Uterus (tissue), 3 donors: ENCODE measurements at regions not wholly inside any gene's neighbourhood (a gene's known extent, or its start where the extent isn't known, plus 50 kb on each side); places are given as distances from the start of the nearest gene placed in this dataset.

Experiments used
- DNase-seq, 2 donors: peaks; one replicate each; pipeline ENCODE4 v3.0.0-alpha.2; 2019 to 2020
- H3K27ac ChIP-seq, 2 donors: fragments of 200-600 bp; sonication (generic); 1 replicate in 1 of 2; 2 replicates in 1 of 2; pipeline ENCODE4 v1.5.1; 2016 to 2018
- H3K27me3 ChIP-seq, 2 donors: fragments of 200-600 bp; sonication (generic); one replicate each; pipeline ENCODE4 v1.5.1; 2018 to 2019; ENCODE audit warnings: control low read depth in 1 of 2
- H3K36me3 ChIP-seq, 2 donors: fragments of 200-600 bp; sonication (generic); one replicate each; pipeline ENCODE4 v1.5.1; 2019; ENCODE audit warnings: control low read depth in 1 of 2
- H3K4me1 ChIP-seq, 2 donors: fragments of 200-600 bp; sonication (generic); one replicate each; pipeline ENCODE4 v1.5.1; 2018 to 2019; ENCODE audit warnings: control low read depth in 1 of 2
- H3K4me3 ChIP-seq, 2 donors: fragments of 200-600 bp; sonication (generic); 1 replicate in 1 of 2; 2 replicates in 1 of 2; pipeline ENCODE4 v1.5.1; 2018 to 2019; ENCODE audit warnings: mild to moderate bottlenecking in 1 of 2
- H3K9me3 ChIP-seq, 2 donors: fragments of 200-600 bp; sonication (generic); one replicate each; pipeline ENCODE4 v1.5.1; 2019; ENCODE audit warnings: control low read depth in 1 of 2
- CTCF ChIP-seq, 4 experiments: fragments of 200-600 bp in 2 of 4; fragments of 450-650 bp in 2 of 4; sonication (generic) in 2 of 4; IDR thresholded peaks; one replicate each; pipeline ENCODE4 v1.5.1; 2016 to 2019; ENCODE audit warnings: antibody characterized with exemption in 4 of 4, mild to moderate bottlenecking in 2 of 4, moderate library complexity in 1 of 4
- POLR2A ChIP-seq, 2 donors: fragments of 450-650 bp; IDR thresholded peaks; one replicate each; pipeline ENCODE4 v1.6.1; 2016; ENCODE audit warnings: antibody characterized with exemption in 2 of 2, mild to moderate bottlenecking in 1 of 2, moderate library complexity in 1 of 2
- intact Hi-C: fragments of 100-400 bp; cut with DNase I; formaldehyde crosslinking; loops from one replicate; pipeline ENCODE4 v1.15.1; 2023; ENCODE audit warnings: low total_unique reads
- donor health status: DM: yes; HTN: yes; CAD: no.

- DNase-seq, result no peak
- H3K27me3 ChIP-seq, result no peaks in the 10 kb centered on the region
- no peaks in the 10 kb centered on the region for H3K36me3 ChIP-seq
- H3K27ac ChIP-seq, result no peak overlapping the region
- TF ChIP-seq CTCF (IDR thresholded peaks at IDR 0.05) (no peak), POLR2A (IDR thresholded peaks at IDR 0.05) (no peak)
- H3K4me1 ChIP-seq, result no peaks in the 10 kb centered on the region
- H3K9me3 ChIP-seq, result no peaks in the 10 kb centered on the region
- intact Hi-C loops, result no loop called here
- no peak overlapping the region for H3K4me3 ChIP-seq
Observed at GRCh38 chr14:104297721-104298401, 159.5 kb downstream of the KIF26A start.

- TF ChIP-seq CTCF (IDR thresholded peaks at IDR 0.05) (no peak), POLR2A (IDR thresholded peaks at IDR 0.05) (no peak)
- Histone ChIP-seq H3K9me3 (no peaks in the 10 kb centered on the region), H3K36me3 (no peaks in the 10 kb centered on the region), H3K27me3 (no peaks in the 10 kb centered on the region), H3K4me1 (no peaks in the 10 kb centered on the region), H3K4me3 (no peak overlapping the region), H3K27ac (no peak overlapping the region)
- intact Hi-C loops, result no loop called here
- DNase-seq, result no peak
Observed at GRCh38 chr14:104298458-104298857, 160.1 kb downstream of the KIF26A start.

GRCh38 chr14:104299993-104300761, 161.8 kb downstream of the KIF26A start:
- H3K27ac ChIP-seq, result no peak overlapping the region

GRCh38 chr14:104301731-104302460, 163.5 kb downstream of the KIF26A start:
- no peak for TF ChIP-seq POLR2A (IDR thresholded peaks at IDR 0.05)
- no peak for TF ChIP-seq CTCF (IDR thresholded peaks at IDR 0.05)
- no peaks in the 10 kb centered on the region for H3K4me1 ChIP-seq
- no peak overlapping the region for H3K27ac ChIP-seq
- no peaks in the 10 kb centered on the region for H3K27me3 ChIP-seq
- no peaks in the 10 kb centered on the region for H3K36me3 ChIP-seq
- DNase-seq, result no peak
- intact Hi-C loops, result no loop called here
- no peak overlapping the region for H3K4me3 ChIP-seq
- no peaks in the 10 kb centered on the region for H3K9me3 ChIP-seq

More at GRCh38 chr14:104299993-104300761, 161.8 kb downstream of the KIF26A start:
- H3K4me1 ChIP-seq, result no peaks in the 10 kb centered on the region
- DNase-seq, result peak in 1 of 2 donors; percentile 28
- H3K4me3 ChIP-seq, result no peak overlapping the region
- intact Hi-C loops, result no loop called here
- no peaks in the 10 kb centered on the region for H3K36me3 ChIP-seq
- no peak for TF ChIP-seq POLR2A (IDR thresholded peaks at IDR 0.05)
- no peak for TF ChIP-seq CTCF (IDR thresholded peaks at IDR 0.05)
- H3K9me3 ChIP-seq, result no peaks in the 10 kb centered on the region
- H3K27me3 ChIP-seq, result no peaks in the 10 kb centered on the region
